Liver (tissue), 7 donors: ENCODE measurements at regions not wholly inside any gene's neighbourhood (a gene's known extent, or its start where the extent isn't known, plus 50 kb on each side); places are given as distances from the start of the nearest gene placed in this dataset.

Source experiments
- DNase-seq: peaks from one replicate; pipeline ENCODE4 v3.0.0-alpha.2; 2017; ENCODE audit warnings: low spot score
- H3K27ac ChIP-seq, 2 donors: one replicate each; pipeline ENCODE4 v1.7.0; 2013; ENCODE audit warnings: inconsistent platforms in 2 of 2, low read length in 2 of 2, control low read depth in 1 of 2, low read depth in 1 of 2, mild to moderate bottlenecking in 1 of 2
- H3K27me3 ChIP-seq, 4 donors: one replicate each; pipeline versions ENCODE4 v1.6.1 to v1.7.0; 2013; ENCODE audit warnings: low read length in 3 of 4, inconsistent platforms in 1 of 4, mild to moderate bottlenecking in 1 of 4, moderate library complexity in 1 of 4; ENCODE audit not compliant: control insufficient read depth in 4 of 4, insufficient read depth in 4 of 4
- H3K36me3 ChIP-seq, 4 donors: one replicate each; pipeline versions ENCODE4 v1.6.1 to v1.7.0; 2013; ENCODE audit warnings: low read length in 3 of 4, mild to moderate bottlenecking in 3 of 4, low read depth in 1 of 4, moderate library complexity in 1 of 4; ENCODE audit not compliant: control insufficient read depth in 4 of 4, insufficient read depth in 3 of 4
- H3K4me1 ChIP-seq, 4 donors: one replicate each; pipeline versions ENCODE4 v1.6.1 to v1.7.0; 2013; ENCODE audit warnings: low read length in 3 of 4, mild to moderate bottlenecking in 3 of 4, moderate library complexity in 1 of 4; ENCODE audit not compliant: control insufficient read depth in 4 of 4, insufficient read depth in 4 of 4
- H3K4me3 ChIP-seq, 3 donors: one replicate each; pipeline versions ENCODE4 v1.6.1 to v1.7.0; 2013; ENCODE audit warnings: low read length in 3 of 3, control low read depth in 1 of 3, low read depth in 1 of 3, mild to moderate bottlenecking in 1 of 3
- H3K9ac ChIP-seq, 2 donors: one replicate each; pipeline ENCODE4 v1.7.0; 2013; ENCODE audit warnings: low read length in 2 of 2, mild to moderate bottlenecking in 2 of 2, moderate library complexity in 2 of 2, control low read depth in 1 of 2, low read depth in 1 of 2
- H3K9me3 ChIP-seq, 4 donors: one replicate each; pipeline versions ENCODE4 v1.6.1 to v1.7.0; 2013; ENCODE audit warnings: low read length in 3 of 4; ENCODE audit not compliant: control insufficient read depth in 4 of 4
- ATF3 ChIP-seq: IDR thresholded peaks from 2 replicates; pipeline ENCODE4 v1.6.1; 2016; ENCODE audit warnings: antibody characterized with exemption
- EGR1 ChIP-seq, 2 donors: IDR thresholded peaks; 2 replicates each; pipeline ENCODE4 v1.6.1; 2016 to 2018; ENCODE audit warnings: antibody characterized with exemption in 2 of 2, low read depth in 2 of 2
- FOXA1 ChIP-seq: IDR thresholded peaks from 2 replicates; pipeline ENCODE4 v1.6.1; 2016; ENCODE audit warnings: antibody characterized with exemption
- FOXA2 ChIP-seq: IDR thresholded peaks from 2 replicates; pipeline ENCODE4 v1.6.1; 2016; ENCODE audit warnings: antibody characterized with exemption
- GABPA ChIP-seq, 2 donors: IDR thresholded peaks in 1 of 2; conservative IDR thresholded peaks in 1 of 2; 2 replicates each; pipeline ENCODE4 v1.6.1; 2016; ENCODE audit warnings: antibody characterized with exemption in 2 of 2, mild to moderate bottlenecking in 1 of 2, moderate library complexity in 1 of 2
- HNF4A ChIP-seq, 2 donors: conservative IDR thresholded peaks; 2 replicates each; pipeline ENCODE4 v1.6.1; 2016; ENCODE audit warnings: antibody characterized with exemption in 2 of 2, mild to moderate bottlenecking in 2 of 2
- HNF4G ChIP-seq: IDR thresholded peaks from 2 replicates; pipeline ENCODE4 v1.6.1; 2016; ENCODE audit warnings: antibody characterized with exemption
- MAX ChIP-seq: IDR thresholded peaks from 2 replicates; pipeline ENCODE4 v1.6.1; 2016; ENCODE audit warnings: antibody characterized with exemption
- NR2F2 ChIP-seq: IDR thresholded peaks from 2 replicates; pipeline ENCODE4 v1.6.1; 2016; ENCODE audit warnings: antibody characterized with exemption
- RAD21 ChIP-seq, 2 donors: IDR thresholded peaks; 2 replicates each; pipeline ENCODE4 v1.6.1; 2016; ENCODE audit warnings: antibody characterized with exemption in 2 of 2, mild to moderate bottlenecking in 2 of 2
- REST ChIP-seq: IDR thresholded peaks from 2 replicates; pipeline ENCODE4 v1.6.1; 2016; ENCODE audit warnings: antibody characterized with exemption, mild to moderate bottlenecking
- RXRA ChIP-seq, 2 donors: IDR thresholded peaks; 2 replicates each; pipeline ENCODE4 v1.6.1; 2017 to 2018; ENCODE audit warnings: antibody characterized with exemption in 2 of 2, mild to moderate bottlenecking in 1 of 2
- SP1 ChIP-seq: IDR thresholded peaks from 2 replicates; pipeline ENCODE4 v1.6.1; 2018; ENCODE audit warnings: antibody characterized with exemption, mild to moderate bottlenecking
- TAF1 ChIP-seq: conservative IDR thresholded peaks from 2 replicates; pipeline ENCODE4 v1.6.1; 2016; ENCODE audit warnings: antibody characterized with exemption, mild to moderate bottlenecking
- YY1 ChIP-seq: IDR thresholded peaks from 2 replicates; pipeline ENCODE4 v1.6.1; 2016; ENCODE audit warnings: antibody characterized with exemption, mild to moderate bottlenecking
- ZBTB33 ChIP-seq: IDR thresholded peaks from 2 replicates; pipeline ENCODE4 v1.6.1; 2016; ENCODE audit warnings: antibody characterized with exemption
- WGBS: extraction: QIAGEN DNeasy Blood & Tissue Kit; methylation state at CpG from one replicate; pipeline ENCODE4 v1.1.7; 2013; 5-methylcytosine and 5-hydroxymethylcytosine counted together
- donor health status: healthy.
- donor health status: healthy.
- donor health status: healthy.
- donor health status: healthy.

GRCh38 chr5:116672203-116672602 is 97.6 kb upstream of the SEMA6A start (continued):
- TF ChIP-seq HNF4A (conservative IDR thresholded peaks at IDR 0.05) (no peak), RAD21 (IDR thresholded peaks at IDR 0.05) (no peak)

- H3K9ac ChIP-seq = no peak overlapping the region
- H3K27ac ChIP-seq = no peak overlapping the region
- no peak overlapping the region for H3K4me3 ChIP-seq
- H3K27me3 ChIP-seq = no peaks in the 10 kb centered on the region
- no peaks in the 10 kb centered on the region for H3K9me3 ChIP-seq
- 95% methylated on average over 1 of the region's 1 CpG for WGBS
- H3K4me1 ChIP-seq = no peaks in the 10 kb centered on the region
- TF ChIP-seq FOXA2 = no peak
- TF ChIP-seq HNF4G = no peak
- no peak for TF ChIP-seq NR2F2
- TF ChIP-seq SP1 = no peak
- no peak for TF ChIP-seq YY1
- no peak for TF ChIP-seq MAX
- TF ChIP-seq EGR1 (IDR thresholded peaks at IDR 0.05; ENCODE audit: low read depth in 2 of 2) = no peak
- no peak for TF ChIP-seq RAD21 (IDR thresholded peaks at IDR 0.05)
- TF ChIP-seq ZBTB33 = no peak
- no peak for TF ChIP-seq HNF4A (conservative IDR thresholded peaks at IDR 0.05)
- TF ChIP-seq ATF3 = no peak
- TF ChIP-seq TAF1 = no peak
- TF ChIP-seq RXRA (IDR thresholded peaks at IDR 0.05) = no peak
- no peak for TF ChIP-seq REST
- TF ChIP-seq GABPA (IDR thresholded peaks at IDR 0.05 in 1 of 2, conservative IDR thresholded peaks at IDR 0.05 in 1 of 2) = no peak
- TF ChIP-seq FOXA1 = no peak
- no peak for DNase-seq
- H3K36me3 ChIP-seq = no peaks in the 10 kb centered on the region
Observed at GRCh38 chr5:116671211-116671736, 96.7 kb upstream of the SEMA6A start.
